Prostate gland (tissue), 2 donors: ENCODE measurements at regions not wholly inside any gene's neighbourhood (a gene's known extent, or its start where the extent isn't known, plus 50 kb on each side); places are given as distances from the start of the nearest gene placed in this dataset.

Source experiments
- POLR2A ChIP-seq: fragments of 450-650 bp; IDR thresholded peaks from one replicate; pipeline ENCODE4 v1.6.1; 2016; ENCODE audit warnings: antibody characterized with exemption, mild to moderate bottlenecking
- TF ChIP-seq, protein P1 (sequence below), 4 experiments: fragments of 200-600 bp in 2 of 4; fragments of 450-650 bp in 2 of 4; sonication (generic) in 2 of 4; IDR thresholded peaks; 1 replicate in 3 of 4; 2 replicates in 1 of 4; pipeline ENCODE4 v1.5.1; 2016 to 2019; ENCODE audit warnings: antibody characterized with exemption in 4 of 4, mild to moderate bottlenecking in 2 of 4, moderate library complexity in 2 of 4

DNA sequence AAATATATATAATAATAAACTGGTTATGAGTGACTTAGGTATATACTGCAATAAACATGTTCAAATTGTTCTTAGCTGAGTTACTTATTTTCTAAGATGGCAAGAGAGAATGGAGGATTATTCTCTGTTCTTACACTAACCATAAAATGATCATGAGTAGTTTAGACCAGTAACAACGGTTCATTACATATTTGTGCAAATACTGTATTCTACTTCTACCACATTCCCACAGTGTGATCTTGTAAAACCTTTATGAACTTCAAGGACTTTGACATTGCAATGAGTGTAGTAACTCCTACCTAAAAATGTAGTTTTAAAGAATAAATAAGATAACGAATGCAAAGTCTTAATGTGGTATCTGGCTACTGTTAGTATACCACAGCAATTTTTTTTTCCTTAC, 353.7 kb upstream of the NCAM2 start:
- TF ChIP-seq POLR2A, result no peak
- TF ChIP-seq, protein P1, sequence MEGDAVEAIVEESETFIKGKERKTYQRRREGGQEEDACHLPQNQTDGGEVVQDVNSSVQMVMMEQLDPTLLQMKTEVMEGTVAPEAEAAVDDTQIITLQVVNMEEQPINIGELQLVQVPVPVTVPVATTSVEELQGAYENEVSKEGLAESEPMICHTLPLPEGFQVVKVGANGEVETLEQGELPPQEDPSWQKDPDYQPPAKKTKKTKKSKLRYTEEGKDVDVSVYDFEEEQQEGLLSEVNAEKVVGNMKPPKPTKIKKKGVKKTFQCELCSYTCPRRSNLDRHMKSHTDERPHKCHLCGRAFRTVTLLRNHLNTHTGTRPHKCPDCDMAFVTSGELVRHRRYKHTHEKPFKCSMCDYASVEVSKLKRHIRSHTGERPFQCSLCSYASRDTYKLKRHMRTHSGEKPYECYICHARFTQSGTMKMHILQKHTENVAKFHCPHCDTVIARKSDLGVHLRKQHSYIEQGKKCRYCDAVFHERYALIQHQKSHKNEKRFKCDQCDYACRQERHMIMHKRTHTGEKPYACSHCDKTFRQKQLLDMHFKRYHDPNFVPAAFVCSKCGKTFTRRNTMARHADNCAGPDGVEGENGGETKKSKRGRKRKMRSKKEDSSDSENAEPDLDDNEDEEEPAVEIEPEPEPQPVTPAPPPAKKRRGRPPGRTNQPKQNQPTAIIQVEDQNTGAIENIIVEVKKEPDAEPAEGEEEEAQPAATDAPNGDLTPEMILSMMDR (IDR thresholded peaks at IDR 0.05), result no peak
